ENCODE measurements at regions not wholly inside any gene's neighbourhood (a gene's known extent, or its start where the extent isn't known, plus 50 kb on each side); places are given as distances from the start of the nearest gene placed in this dataset.

DNA sequence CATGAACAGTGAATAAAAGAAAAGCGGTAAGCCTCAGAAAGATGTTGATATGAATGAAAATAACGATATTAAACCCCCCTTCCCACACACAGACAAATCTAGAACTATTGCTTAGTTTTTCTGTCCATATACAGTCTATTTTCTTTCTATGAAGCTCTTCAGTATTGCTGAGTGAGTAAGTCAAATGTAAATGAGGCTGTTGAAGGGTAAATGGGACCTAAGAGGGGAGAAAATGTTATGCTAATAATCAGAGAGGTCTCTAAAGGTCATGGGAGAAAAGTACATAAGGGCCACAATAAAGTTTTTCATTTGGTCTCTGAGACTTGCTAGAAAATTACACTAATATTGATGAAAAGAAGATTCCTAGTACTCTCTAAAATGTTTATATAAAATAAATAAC is 56.2 kb downstream of the PABPC4L start:
- no peak for TF ChIP-seq CTCF (IDR thresholded peaks at IDR 0.05; ENCODE audit: extremely low read depth, missing control alignments)
- no peak for DNase-seq (ENCODE audit: low spot score)

DNA sequence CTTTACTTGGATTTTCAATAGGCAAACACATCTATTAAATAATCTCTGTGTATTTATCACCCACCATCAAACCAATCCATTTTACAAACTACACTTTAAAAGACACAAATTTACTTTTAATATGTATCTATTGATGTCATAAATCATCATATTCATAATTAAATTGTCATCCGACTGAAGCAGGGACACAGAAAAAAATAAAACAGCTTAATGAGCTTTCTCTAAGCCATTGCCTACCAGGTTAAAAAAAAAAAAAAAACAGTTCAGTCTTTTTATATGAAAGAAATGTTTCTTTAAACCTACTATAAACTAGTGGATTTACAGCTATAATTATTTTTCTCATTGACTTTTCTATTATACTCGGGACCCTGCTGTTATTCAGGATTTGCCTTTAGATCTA is 57.3 kb downstream of the PABPC4L start:
- DNase-seq (ENCODE audit: low spot score) = no peak
- TF ChIP-seq CTCF (IDR thresholded peaks at IDR 0.05; ENCODE audit: extremely low read depth, missing control alignments) = no peak

DNA sequence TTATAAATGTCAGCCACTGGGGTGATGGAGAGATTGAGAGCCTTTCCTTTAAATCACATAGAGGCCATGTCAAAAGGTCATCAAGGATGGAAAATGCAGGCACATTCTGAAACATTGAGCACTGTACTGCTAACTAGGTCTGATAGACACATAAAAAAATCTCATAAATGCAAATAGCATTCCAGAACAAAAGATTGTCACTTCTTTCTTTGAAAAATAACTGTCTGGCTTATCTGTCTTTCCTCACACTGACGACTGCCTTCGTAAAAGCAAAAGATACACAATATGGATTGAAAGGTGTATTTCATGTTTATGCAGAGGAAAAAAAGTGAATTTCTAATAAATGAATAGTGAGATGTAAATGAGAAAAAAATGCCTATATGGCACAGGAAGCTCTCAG is 59.9 kb downstream of the PABPC4L start:
- no peak for TF ChIP-seq CTCF (IDR thresholded peaks at IDR 0.05; ENCODE audit: extremely low read depth, missing control alignments)
- no peak for DNase-seq (ENCODE audit: low spot score)

DNA sequence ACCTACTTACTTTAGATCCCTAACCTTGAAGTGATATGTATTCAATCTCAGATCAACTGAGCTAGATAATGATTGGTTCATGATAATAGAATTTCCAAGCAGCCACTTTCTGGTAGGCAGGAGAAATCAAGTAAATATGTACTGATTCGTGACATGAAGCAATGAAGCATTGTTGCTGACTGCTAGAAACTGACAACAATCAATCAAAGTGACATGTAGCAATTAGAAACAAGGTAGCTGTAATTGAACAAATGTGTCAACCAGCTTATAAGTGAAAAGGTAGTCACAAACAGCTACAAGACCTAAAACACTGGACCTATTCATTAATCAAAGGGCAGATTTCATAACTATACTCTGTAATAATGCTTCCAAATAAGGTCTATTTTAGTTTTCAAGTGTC is 62.4 kb downstream of the PABPC4L start:
- DNase-seq (ENCODE audit: low spot score) = no peak
- TF ChIP-seq CTCF (IDR thresholded peaks at IDR 0.05; ENCODE audit: extremely low read depth, missing control alignments) = no peak

GRCh38 chr4:134132086-134132783 is 69.4 kb downstream of the PABPC4L start:
- TF ChIP-seq CTCF (IDR thresholded peaks at IDR 0.05; ENCODE audit: extremely low read depth, missing control alignments) = no peak
- DNase-seq (ENCODE audit: low spot score) = no peak

GRCh38 chr4:134126955-134127354 is 74.6 kb downstream of the PABPC4L start:
- DNase-seq (ENCODE audit: low spot score) = no peak
- TF ChIP-seq CTCF (IDR thresholded peaks at IDR 0.05; ENCODE audit: extremely low read depth, missing control alignments) = no peak

GRCh38 chr4:134126000-134126560 is 75.5 kb downstream of the PABPC4L start:
- no peak for TF ChIP-seq CTCF (IDR thresholded peaks at IDR 0.05; ENCODE audit: extremely low read depth, missing control alignments)
- DNase-seq (ENCODE audit: low spot score) = no peak

All from GM20000 (cell line).